Tibial nerve (tissue), 4 donors: ENCODE measurements at regions not wholly inside any gene's neighbourhood (a gene's known extent, or its start where the extent isn't known, plus 50 kb on each side); places are given as distances from the start of the nearest gene placed in this dataset.

Experiments used
- EP300 ChIP-seq, 2 donors: sonication (generic); formaldehyde crosslinking; IDR thresholded peaks; one replicate each; pipeline ENCODE4 v1.6.1; 2017; ENCODE audit warnings: antibody characterized with exemption in 2 of 2, mild to moderate bottlenecking in 1 of 2
- POLR2A ChIP-seq, 2 donors: fragments of 450-650 bp; IDR thresholded peaks; one replicate each; pipeline ENCODE4 v1.6.1; 2017; ENCODE audit warnings: antibody characterized with exemption in 2 of 2, mild to moderate bottlenecking in 2 of 2, moderate library complexity in 2 of 2
- TF ChIP-seq, protein P1 (sequence below), 5 experiments: fragments of 200-600 bp in 3 of 5; fragments of 450-650 bp in 2 of 5; sonication (generic) in 3 of 5; IDR thresholded peaks; one replicate each; pipeline ENCODE4 v1.5.1; 2016 to 2019; ENCODE audit warnings: antibody characterized with exemption in 5 of 5, mild to moderate bottlenecking in 3 of 5, moderate library complexity in 2 of 5

DNA sequence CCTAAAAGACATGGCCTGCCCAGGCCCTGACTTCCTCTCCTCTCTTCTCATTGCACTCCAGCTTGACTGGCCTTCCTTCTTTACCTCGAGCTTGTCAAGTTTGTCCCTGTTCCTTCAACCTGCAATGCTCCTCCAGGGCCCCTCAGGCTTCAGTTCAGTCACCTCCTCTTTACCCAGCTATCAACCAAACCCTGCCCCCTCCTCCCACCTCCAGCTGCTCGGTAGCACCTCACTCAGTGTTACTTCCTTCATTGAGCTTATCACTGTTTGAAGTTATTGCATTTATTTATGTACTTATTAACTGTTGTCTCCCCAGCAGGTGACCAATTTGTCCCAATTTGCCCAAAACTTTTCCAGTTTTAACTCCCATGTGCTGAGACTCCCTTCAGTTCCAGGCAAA, 95.8 kb upstream of the UBE2E1 start:
- TF ChIP-seq, protein P1, sequence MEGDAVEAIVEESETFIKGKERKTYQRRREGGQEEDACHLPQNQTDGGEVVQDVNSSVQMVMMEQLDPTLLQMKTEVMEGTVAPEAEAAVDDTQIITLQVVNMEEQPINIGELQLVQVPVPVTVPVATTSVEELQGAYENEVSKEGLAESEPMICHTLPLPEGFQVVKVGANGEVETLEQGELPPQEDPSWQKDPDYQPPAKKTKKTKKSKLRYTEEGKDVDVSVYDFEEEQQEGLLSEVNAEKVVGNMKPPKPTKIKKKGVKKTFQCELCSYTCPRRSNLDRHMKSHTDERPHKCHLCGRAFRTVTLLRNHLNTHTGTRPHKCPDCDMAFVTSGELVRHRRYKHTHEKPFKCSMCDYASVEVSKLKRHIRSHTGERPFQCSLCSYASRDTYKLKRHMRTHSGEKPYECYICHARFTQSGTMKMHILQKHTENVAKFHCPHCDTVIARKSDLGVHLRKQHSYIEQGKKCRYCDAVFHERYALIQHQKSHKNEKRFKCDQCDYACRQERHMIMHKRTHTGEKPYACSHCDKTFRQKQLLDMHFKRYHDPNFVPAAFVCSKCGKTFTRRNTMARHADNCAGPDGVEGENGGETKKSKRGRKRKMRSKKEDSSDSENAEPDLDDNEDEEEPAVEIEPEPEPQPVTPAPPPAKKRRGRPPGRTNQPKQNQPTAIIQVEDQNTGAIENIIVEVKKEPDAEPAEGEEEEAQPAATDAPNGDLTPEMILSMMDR (IDR thresholded peaks at IDR 0.05), result no peak
- TF ChIP-seq POLR2A (IDR thresholded peaks at IDR 0.05) (no peak), EP300 (IDR thresholded peaks at IDR 0.05) (no peak)
